DND-41 (cell line): ENCODE measurements at regions not wholly inside any gene's neighbourhood (a gene's known extent, or its start where the extent isn't known, plus 50 kb on each side); places are given as distances from the start of the nearest gene placed in this dataset.

Experiments used
- ATAC-seq: fragments of 200-7000 bp; cut with Tn5 transposase; 3 replicates; pipeline ENCODE4 v1.9.1; 2021; ENCODE audit warnings: low read depth; ENCODE audit not compliant: insufficient read depth
- DNase-seq: peaks from one replicate; pipeline ENCODE4 v3.0.0-alpha.2; 2020
- H2AFZ ChIP-seq: 2 replicates; pipeline ENCODE4 v1.6.0; 2012; ENCODE audit warnings: low read depth, low read length
- H3K27ac ChIP-seq: 2 replicates; pipeline ENCODE4 v1.5.1; 2012; ENCODE audit warnings: low read length, inconsistent platforms
- H3K27me3 ChIP-seq: fragments of 200-600 bp; sonication (generic); 2 replicates; pipeline ENCODE4 v1.6.0; 2012; ENCODE audit warnings: low read length, mild to moderate bottlenecking, inconsistent platforms; ENCODE audit not compliant: insufficient read depth, poor library complexity
- H3K36me3 ChIP-seq: 2 replicates; pipeline ENCODE4 v1.5.1; 2012; ENCODE audit warnings: low read length, inconsistent platforms; ENCODE audit not compliant: insufficient read depth
- H3K4me1 ChIP-seq: 2 replicates; pipeline ENCODE4 v1.5.1; 2012; ENCODE audit warnings: mild to moderate bottlenecking, low read length; ENCODE audit not compliant: insufficient read depth
- H3K4me2 ChIP-seq: 2 replicates; pipeline ENCODE4 v1.6.0; 2012; ENCODE audit warnings: mild to moderate bottlenecking, moderate library complexity, low read length, inconsistent platforms; ENCODE audit not compliant: insufficient read depth
- H3K4me3 ChIP-seq, 2 experiments: fragments of 200-600 bp in 1 of 2; shearing (Covaris generic) in 1 of 2; 2 replicates each; pipeline ENCODE4 v1.5.1; 2012 to 2016; ENCODE audit warnings: inconsistent platforms in 2 of 2, low read length in 2 of 2, mild to moderate bottlenecking in 2 of 2, low read depth in 1 of 2, moderate library complexity in 1 of 2
- H3K79me2 ChIP-seq: 2 replicates; pipeline ENCODE4 v1.6.0; 2012; ENCODE audit warnings: low read length, inconsistent platforms; ENCODE audit not compliant: insufficient read depth
- H3K9ac ChIP-seq: 2 replicates; pipeline ENCODE4 v1.6.0; 2012; ENCODE audit warnings: low read depth, mild to moderate bottlenecking, inconsistent platforms, low read length, moderate library complexity
- H3K9me3 ChIP-seq: 2 replicates; pipeline ENCODE4 v1.5.1; 2012; ENCODE audit warnings: low read length, moderate library complexity, mild to moderate bottlenecking, inconsistent platforms; ENCODE audit not compliant: insufficient read depth, severe bottlenecking
- H4K20me1 ChIP-seq: 2 replicates; pipeline ENCODE4 v1.6.0; 2012; ENCODE audit warnings: low read length; ENCODE audit not compliant: insufficient read depth
- EZH2 ChIP-seq: IDR thresholded peaks from 3 replicates; pipeline ENCODE4 v1.6.1; 2012; ENCODE audit warnings: borderline replicate concordance, low read depth, mild to moderate bottlenecking, moderate library complexity, low read length, inconsistent platforms; ENCODE audit not compliant: severe bottlenecking
- TF ChIP-seq, protein P1 (sequence below): IDR thresholded peaks from 2 replicates; pipeline ENCODE4 v1.5.1; 2012; ENCODE audit warnings: borderline replicate concordance, low read length, moderate library complexity, mild to moderate bottlenecking; ENCODE audit not compliant: poor library complexity, severe bottlenecking; ENCODE audit errors: extremely low read depth

DNA sequence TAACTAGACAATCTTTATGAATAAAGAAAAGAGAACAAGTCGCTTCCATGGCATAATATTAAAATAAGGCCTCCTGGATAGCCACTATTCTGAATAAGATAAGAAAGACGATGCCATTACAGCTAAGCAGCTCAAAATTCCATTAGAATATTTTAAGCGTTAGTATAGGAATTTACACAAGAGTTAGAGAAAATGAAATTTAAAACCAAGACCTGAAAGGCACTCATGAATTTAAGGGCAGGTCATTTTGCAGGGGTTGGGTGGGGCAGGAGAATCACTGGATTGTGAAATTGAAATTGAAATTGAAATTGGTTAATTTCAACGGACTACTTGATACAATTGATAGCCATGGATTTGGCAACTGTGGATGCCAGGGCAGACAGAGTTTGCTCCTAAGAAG lies 91.8 kb upstream of the GOLGA8J start:
- no peaks in the 10 kb centered on the region for H3K4me1 ChIP-seq
- no peaks in the 10 kb centered on the region for H3K79me2 ChIP-seq
- no peaks in the 10 kb centered on the region for H3K27me3 ChIP-seq
- no peaks in the 10 kb centered on the region for H4K20me1 ChIP-seq
- ATAC-seq (no peak), DNase-seq (no peak)
- TF ChIP-seq EZH2: no peak
- TF ChIP-seq, protein P1, sequence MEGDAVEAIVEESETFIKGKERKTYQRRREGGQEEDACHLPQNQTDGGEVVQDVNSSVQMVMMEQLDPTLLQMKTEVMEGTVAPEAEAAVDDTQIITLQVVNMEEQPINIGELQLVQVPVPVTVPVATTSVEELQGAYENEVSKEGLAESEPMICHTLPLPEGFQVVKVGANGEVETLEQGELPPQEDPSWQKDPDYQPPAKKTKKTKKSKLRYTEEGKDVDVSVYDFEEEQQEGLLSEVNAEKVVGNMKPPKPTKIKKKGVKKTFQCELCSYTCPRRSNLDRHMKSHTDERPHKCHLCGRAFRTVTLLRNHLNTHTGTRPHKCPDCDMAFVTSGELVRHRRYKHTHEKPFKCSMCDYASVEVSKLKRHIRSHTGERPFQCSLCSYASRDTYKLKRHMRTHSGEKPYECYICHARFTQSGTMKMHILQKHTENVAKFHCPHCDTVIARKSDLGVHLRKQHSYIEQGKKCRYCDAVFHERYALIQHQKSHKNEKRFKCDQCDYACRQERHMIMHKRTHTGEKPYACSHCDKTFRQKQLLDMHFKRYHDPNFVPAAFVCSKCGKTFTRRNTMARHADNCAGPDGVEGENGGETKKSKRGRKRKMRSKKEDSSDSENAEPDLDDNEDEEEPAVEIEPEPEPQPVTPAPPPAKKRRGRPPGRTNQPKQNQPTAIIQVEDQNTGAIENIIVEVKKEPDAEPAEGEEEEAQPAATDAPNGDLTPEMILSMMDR: no peak
- H2AFZ ChIP-seq: no peak overlapping the region
- no peaks in the 10 kb centered on the region for H3K9me3 ChIP-seq
- no peak overlapping the region for H3K9ac ChIP-seq
- H3K27ac ChIP-seq: no peak overlapping the region
- no peak overlapping the region for H3K4me3 ChIP-seq
- no peak overlapping the region for H3K4me2 ChIP-seq
- no peaks in the 10 kb centered on the region for H3K36me3 ChIP-seq

DNA sequence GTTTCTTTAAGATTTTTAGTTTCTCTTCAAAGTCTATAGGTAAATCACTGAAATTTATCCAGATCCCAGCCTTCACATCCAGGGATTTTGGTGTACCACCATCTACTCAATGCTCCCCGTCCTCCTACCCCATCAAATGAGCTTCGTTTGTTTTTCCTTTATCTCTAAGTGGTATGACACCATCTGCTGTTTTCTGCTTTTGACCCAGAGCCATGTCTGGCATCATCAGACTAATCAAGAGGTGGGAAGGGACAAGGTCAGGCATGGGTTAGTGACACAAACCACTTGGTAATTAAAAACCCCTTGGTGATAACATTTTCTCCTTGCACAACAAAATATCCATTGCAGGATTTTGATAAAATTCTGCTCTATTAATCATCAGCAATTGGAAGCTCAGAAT lies 92.7 kb upstream of the GOLGA8J start:
- H3K36me3 ChIP-seq: no peaks in the 10 kb centered on the region
- H3K4me1 ChIP-seq: no peaks in the 10 kb centered on the region
- TF ChIP-seq, protein P1: no peak
- no peak for TF ChIP-seq EZH2
- no peak overlapping the region for H3K27ac ChIP-seq
- H3K9me3 ChIP-seq: no peaks in the 10 kb centered on the region
- H3K4me2 ChIP-seq: no peak overlapping the region
- no peaks in the 10 kb centered on the region for H3K27me3 ChIP-seq
- no peaks in the 10 kb centered on the region for H3K79me2 ChIP-seq
- ATAC-seq (no peak), DNase-seq (no peak)
- H3K9ac ChIP-seq: no peak overlapping the region
- H2AFZ ChIP-seq: no peak overlapping the region
- no peak overlapping the region for H3K4me3 ChIP-seq
- no peaks in the 10 kb centered on the region for H4K20me1 ChIP-seq

DNA sequence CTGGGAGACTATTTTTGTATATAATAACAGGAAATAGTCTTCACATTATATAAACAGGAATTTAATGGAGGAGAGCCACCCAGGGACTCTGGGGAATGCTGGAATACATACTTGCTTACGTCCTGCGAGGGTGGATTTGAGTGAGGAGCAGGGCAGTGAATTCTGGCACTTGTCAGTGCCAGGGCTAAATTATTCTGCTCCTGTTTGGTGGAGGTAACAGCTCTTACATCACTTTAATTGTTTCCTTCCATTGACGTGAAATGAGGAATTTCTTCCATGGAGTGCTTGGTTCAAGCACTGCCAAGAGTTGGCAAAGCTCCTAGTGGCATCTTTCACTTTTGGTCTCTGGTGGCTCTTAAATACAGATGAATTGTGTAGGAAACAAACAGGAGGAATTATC lies 94.1 kb upstream of the GOLGA8J start:
- Histone ChIP-seq H3K9me3 (no peaks in the 10 kb centered on the region), H3K27me3 (no peaks in the 10 kb centered on the region), H4K20me1 (no peaks in the 10 kb centered on the region), H3K79me2 (no peaks in the 10 kb centered on the region), H3K36me3 (no peaks in the 10 kb centered on the region), H3K4me3 (no peak overlapping the region), H2AFZ (no peak overlapping the region), H3K9ac (no peak overlapping the region), H3K27ac (no peak overlapping the region), H3K4me1 (no peaks in the 10 kb centered on the region), H3K4me2 (no peak overlapping the region)
- ATAC-seq (no peak), DNase-seq (no peak)
- TF ChIP-seq EZH2: no peak
- TF ChIP-seq, protein P1: no peak

DNA sequence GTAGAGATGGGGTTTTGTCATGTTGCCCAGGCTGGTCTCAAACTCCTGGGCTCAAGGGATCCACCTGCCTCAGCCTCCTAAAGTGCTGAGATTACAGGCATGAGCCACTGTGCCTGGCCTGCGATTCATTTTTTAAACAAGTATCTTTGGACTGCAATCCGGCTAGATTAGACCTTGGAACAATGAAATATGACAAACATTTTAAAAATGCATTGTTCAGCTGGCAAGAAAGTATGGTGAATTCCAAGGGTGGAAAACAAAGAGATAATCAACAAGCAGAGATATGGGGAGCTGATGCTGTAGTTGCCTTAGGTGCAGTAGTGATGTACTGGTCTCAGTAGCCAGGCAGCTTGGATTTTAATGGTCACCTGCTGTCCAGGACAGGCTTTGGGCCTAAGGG lies 95.8 kb upstream of the GOLGA8J start:
- no peaks in the 10 kb centered on the region for H3K27me3 ChIP-seq
- H3K9me3 ChIP-seq: no peaks in the 10 kb centered on the region
- H3K27ac ChIP-seq: no peak overlapping the region
- no peak overlapping the region for H3K4me2 ChIP-seq
- ATAC-seq: no peak
- no peaks in the 10 kb centered on the region for H3K4me1 ChIP-seq
- TF ChIP-seq EZH2: no peak
- TF ChIP-seq, protein P1: no peak
- no peak overlapping the region for H3K4me3 ChIP-seq
- H3K79me2 ChIP-seq: no peaks in the 10 kb centered on the region
- no peaks in the 10 kb centered on the region for H4K20me1 ChIP-seq
- no peak overlapping the region for H2AFZ ChIP-seq
- no peaks in the 10 kb centered on the region for H3K36me3 ChIP-seq
- no peak for DNase-seq
- no peak overlapping the region for H3K9ac ChIP-seq
